Activated CD4-positive, alpha-beta T cell treated with anti-CD3 and anti-CD28 coated beads, Interleukin-2, Interleukin-4, amounts not matched to agents 100 ng/mL and 50 ng/mL, durations not matched to agents 16 hours and 8 hours (primary cell): ENCODE measurements at regions not wholly inside any gene's neighbourhood (a gene's known extent, or its start where the extent isn't known, plus 50 kb on each side); places are given as distances from the start of the nearest gene placed in this dataset.
"Not testable (repeated sequence)": the region's sequence is repeated elsewhere in the genome, so short reads cannot be mapped to it uniquely, and the experiment has no call there.

Experiments used
- DNase-seq: peaks from one replicate; pipeline ENCODE4 v3.0.0-alpha.2; 2020; ENCODE audit warnings: low spot score

DNA sequence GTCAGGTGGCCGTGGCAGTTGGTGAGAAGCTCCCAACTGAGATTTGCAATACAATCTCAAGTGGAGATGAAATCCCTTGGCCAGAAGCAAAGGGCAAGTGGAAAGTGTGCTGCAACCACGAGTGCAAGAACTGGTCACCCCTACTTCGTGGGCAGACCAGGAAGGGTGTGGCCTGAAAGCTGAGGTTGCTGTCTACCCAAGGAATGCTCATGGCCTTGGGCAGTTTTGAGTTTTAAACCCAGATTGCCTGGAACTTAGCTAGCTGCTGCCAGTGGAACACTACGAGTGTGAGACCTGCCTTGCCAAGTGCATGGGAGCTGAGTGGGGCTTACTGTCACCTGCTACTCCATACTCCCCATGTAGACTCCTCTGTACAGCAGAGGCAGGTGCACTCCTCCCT lies 113.3 kb upstream of the FAT3 start:
- DNase-seq, result no peak

DNA sequence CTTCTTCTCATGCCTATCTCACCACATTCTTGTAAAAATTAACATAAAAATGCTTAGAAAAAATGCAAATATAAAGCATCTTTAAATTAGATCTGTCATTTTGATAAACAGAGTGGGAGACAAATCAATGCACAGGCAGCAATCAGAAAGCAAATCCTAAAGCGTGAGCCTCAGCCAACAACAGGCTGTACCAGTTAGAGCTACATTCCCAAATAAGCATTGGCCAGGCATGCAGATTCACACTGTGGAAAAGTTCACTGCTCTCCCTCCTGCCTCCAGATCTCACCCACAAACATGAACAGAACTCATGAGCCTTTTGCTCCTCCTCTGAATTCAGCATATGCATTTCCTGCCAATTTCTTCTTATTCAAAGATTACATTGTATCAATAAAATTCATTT lies 115.2 kb upstream of the FAT3 start:
- no peak for DNase-seq

DNA sequence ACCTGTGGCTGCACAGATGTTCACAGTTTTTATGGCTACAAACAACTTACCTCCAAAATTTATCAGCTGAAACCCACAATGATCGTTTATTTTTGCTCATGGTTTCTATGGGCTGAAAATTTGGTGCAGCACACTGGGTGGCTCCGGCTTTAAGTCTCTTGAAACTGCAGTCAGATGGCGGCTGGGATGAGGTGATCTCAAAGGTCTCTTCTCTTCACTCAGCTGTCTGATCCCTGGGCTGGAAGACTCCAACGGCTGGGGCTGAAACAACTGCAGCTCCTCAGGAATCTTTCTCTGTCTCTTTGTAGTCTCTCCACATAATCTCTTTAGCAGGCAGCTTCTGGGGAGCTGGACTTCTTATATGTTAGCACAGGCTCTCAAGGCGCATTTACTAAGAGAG lies 117.3 kb upstream of the FAT3 start:
- DNase-seq, result no peak

DNA sequence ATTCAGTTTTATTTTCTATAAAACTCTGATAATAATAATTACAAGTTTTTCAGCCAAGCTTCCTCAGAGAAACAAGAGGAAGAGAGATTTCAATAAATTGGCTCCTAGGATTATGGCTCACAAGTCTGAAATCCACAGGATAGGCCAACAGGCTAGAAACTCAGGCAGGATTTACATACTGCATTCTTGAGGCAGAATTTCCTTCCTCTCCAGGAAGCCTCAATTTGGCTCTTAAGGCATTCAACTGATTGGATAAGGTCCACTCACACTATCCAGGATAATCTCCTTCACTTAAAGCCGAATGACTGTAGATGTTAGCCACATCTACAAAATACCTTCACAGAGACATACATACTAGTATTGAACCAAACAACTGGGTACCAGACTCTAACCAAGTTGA lies 120.3 kb upstream of the FAT3 start:
- no peak for DNase-seq

DNA sequence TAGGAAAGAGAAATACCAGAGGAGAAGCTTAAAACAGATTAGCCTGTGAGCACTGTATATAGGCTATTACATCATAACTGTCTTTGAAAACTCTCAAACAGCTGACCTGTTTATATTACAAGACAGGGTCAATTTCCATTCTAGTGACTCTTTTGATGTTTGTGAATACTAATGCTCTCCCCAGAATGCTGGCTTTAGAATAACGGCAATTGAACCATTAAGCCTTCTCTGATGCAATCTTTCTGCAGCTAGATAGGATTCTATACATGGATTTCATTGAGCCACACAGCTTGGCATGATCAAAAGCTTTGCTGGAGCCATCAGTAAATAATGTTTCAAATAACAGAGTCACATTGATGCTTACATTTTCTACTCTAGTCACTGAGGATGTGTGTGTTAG lies 122.7 kb upstream of the FAT3 start:
- DNase-seq, result no peak

DNA sequence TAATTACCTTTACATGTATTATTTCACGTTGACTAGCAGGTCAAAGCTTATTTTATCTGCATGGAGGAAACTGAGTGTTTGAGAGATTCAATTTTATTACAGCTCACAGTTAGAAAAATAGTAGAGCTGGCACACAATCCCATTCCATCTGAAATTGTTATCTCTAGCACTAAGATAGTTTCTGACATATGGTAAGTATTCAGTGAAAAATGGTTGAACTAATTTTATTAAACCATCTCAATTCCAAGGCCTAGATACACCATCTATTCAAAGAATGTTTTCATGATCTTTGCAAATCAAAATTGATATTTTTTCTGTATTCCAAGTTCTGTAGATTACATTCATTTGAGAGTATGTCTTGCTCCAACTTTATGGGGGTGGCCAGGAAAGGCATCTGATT lies 125.4 kb upstream of the FAT3 start:
- no peak for DNase-seq

DNA sequence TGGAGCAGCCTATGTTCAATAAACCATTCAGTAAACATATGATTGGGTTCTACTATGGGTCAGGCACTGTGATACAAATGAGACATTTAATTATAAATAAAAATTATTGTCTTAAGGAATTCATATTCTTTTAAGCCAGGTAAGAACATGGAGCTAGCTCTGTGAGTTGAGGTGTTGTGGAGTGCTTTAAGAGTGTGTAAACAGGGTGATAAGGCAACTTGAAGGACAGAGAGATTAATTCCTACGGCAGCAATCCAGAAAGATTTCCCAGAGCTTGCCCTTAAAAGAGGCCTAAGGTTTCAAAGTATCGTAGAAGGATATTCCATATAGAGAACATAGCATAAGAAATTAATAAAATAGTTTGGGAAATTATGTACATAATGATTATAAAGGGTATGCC lies 126.4 kb upstream of the FAT3 start:
- DNase-seq, result no peak

DNA sequence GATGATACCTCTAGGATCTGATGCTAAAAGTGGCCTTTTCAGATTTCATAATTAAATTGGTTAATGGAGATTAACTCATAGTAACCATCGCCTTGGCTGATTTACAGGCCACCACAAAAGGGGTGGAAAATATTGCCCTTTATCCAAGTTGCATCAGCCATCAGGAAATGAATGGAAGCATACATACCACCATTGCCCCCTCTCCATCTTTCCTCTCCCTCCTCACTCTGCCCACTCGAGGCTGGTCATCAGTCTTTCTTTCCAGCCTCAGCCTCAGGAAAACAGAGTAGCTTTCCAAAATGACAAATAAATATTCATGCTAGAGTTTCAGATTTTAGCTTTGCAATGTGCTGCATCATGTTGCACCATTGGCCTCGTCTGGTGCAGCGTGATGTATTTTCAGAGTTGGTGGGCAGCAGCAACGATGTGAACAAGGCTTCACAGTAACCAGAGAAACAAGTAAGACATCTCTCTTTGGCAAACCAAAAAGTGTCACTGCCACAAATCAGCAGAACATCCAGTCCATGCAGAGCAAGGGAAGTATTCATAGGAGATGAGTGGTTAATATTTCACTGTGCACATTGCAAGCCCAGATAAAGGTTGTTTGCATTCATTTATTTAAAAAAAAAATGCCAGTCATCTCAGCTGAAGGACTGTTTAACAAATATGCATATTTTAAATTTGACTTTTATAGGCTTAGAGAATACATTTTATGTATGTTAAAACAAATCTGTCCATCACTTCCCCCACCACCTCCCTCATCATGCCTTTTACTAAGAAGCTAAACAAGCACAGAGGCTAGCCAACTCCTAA lies 136.7 kb upstream of the FAT3 start:
- no peak for DNase-seq

DNA sequence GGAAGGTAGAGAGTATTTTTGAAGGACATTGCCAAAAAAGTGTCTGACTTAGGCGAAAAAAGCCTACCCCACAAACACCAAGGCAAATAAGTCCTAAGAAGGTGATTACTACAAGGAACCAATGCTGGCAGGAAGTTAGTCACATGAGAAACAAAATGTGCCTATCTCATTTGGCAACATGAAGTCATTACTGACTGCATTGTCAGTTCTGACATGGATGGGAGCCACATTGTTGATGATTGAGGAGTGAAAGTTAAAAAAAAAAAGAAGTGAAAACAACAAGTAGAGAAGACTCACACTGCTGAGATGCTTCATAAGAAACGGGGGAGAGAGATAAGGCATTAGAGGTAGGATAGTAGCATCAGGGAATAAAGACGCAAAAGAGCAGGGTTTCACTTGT lies 141.5 kb upstream of the FAT3 start:
- DNase-seq, result no peak

DNA sequence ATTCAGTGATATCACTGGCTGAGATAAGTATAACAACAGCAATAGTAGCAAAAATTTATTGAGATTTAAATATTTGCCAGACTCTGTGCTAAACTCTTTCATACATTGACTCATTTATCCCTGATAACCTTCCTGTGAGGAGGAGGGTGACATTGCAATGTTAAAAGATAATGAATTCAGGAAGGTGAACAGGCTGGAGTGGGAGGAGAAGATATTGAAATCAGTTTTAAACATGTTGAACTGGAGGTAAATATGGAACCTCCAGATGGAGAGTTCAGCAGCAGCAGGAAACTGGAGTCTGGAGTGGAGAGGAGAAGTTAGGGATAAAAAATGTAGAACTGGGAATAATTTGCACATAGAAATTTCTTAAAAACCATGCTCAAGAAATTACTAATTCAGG lies 142.0 kb upstream of the FAT3 start:
- DNase-seq, result no peak

DNA sequence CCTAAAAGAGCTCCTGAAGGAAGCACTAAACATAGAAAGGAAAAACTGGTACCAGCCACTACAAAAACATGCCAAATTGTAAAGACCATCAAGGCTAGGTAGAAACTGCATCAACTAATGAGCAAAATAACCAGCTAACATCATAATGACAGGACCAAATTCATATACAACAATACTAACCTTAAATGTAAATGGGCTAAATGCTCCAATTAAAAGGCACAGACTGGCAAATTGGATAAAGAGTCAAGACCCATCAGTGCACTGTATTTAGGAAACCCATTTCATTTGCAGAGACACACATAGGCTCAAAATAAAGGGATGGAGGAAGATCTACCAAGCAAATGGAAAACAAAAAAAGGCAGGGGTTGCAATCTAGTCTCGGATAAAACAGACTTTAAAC lies 150.1 kb upstream of the FAT3 start:
- not testable (repeated sequence) for DNase-seq

DNA sequence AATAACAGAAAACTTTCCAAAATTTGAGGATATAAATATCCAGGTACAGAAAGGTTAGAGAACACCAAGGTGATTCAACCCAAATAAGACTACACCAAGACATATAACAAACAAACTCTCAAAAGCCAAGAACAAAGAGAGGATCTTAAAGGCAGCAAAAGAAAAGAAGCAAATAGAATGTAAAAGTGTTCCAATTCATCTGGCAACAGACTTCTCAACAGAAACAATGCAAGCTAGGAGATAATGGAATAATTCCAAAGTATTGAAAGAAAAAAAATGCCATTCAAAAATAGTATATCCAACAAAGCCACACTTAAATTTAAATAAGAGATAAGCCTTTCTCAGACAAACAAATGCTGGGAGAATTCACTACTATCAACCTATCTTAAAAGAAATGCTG lies 153.0 kb upstream of the FAT3 start:
- no peak for DNase-seq

DNA sequence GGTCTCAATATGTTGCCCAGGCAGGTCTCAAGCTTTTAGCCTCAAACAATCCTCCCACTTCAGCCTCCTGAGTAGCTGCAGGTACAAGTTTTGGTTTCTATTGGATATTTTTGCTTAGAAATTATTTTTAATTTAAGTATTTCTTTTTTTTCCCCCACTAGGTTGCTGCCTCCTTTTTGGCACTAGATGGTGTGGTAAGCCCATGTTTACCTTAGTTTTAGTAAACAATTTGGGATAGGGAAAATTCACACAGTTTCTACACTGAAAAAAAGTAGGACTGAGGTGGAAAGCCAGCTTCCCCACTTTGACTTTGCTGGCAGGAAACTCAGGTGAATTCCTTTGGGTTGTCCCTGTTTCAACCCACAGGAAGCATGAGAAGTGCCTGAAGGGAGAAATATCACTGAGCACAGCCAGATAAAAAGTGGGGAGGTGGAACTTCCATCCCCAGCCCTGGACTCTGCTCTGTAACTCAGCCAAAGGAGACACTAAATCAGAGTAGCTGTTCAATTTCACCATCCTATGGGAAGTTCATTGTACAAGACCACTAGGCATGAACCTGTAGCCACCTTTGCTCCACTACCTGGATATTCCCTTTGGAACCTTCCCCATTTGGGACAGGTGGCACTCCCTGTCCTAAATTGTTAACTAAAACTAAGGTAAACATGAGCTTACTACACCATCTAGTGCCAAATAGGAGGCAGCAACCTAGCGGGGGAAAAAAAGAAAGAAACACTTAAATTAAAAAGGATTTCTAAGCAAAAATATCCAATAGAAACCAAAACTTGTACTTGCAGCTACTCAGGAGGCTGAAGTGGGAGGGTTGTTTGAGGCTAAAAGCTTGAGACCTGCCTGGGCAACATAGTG lies 154.4 kb upstream of the FAT3 start:
- no peak for DNase-seq

DNA sequence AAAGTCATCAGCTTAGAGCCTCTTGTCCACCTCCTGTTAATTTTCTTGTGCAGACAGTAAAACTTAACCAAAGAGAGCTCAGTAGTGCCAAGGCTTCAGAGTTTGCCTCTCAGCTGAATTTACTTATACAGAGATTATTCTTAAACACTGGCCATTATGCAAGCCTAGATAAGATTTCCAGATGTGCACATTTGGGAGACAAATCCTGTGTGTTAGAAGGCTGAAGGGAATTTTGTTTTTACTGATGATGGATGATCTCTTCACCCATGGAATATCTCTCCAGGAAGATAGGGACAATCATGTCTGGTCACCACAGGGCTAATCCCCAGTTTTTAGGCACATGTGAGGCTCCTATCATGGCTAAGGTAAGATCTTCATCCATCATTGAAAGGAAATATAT lies 157.6 kb upstream of the FAT3 start:
- no peak for DNase-seq

DNA sequence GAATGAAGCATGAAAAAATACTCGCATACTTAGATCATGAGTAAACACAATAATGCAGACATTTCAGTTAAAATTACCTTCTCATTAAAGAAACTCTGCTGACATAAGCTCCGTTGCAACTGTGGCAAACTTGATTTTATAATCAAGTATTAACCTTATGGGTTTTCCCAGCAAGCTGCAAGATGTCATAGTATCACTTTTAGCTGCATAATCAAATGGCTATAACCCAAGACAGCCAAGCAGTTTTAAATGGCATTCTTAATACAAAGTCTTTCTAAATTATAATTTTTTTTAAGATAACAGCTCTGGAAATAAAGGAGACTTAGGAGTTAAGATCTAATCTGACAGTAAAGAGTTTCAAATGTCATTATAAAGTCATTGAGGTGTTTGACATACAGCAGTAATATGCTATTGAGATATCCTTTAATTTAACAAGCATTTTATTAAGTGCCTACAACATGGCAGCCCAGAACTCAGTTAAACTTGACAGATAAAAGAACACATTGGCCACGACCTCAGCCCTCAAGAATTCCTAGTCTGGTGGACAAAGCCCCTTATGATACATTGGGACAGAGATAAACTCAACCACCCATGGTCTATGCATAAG lies 163.1 kb upstream of the FAT3 start:
- DNase-seq, result no peak

DNA sequence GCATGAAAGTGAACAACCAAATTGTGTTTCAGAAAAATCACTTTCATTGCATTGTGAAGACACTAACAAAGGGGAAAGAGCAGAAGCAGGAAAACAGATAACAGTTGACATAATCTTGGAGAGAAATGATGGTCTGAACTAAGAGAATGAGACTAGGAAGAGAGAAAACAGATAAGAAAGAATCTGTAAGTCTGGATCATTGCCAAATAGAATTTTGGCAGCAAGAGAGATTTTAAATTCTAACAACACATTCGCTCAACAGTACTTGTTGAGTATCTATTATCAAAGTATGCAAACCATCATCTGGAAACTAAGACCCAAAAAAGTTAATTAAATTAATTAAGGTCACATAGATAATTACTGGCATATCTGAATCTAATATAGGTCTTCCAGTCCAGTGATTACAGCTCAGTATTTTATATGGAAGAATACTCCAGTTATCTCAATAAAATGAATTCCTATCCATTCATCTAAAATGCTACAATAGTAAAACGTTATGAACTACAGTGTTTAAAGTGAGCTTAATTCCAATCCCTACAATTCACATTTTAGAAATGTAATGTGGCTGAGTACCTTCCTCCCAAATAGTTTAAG lies 166.7 kb upstream of the FAT3 start:
- DNase-seq, result no peak

DNA sequence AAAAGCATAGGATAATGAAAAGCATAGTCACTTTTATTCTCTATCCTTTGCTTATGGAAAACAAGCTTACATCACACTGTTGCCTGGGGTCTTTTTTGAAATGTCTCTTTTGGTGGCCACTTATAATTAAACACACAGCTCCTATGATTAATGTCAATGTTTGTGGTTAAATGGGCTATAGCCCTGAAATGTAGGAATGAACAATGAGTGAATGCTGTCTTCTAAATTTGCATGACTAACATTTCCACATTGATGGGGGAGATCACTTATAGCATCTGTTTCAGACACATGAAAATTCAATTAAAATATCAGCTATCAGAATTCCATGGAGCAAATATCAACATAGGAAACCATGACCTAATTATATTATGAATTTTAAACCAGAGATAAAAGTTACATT lies 171.4 kb upstream of the FAT3 start:
- no peak for DNase-seq

DNA sequence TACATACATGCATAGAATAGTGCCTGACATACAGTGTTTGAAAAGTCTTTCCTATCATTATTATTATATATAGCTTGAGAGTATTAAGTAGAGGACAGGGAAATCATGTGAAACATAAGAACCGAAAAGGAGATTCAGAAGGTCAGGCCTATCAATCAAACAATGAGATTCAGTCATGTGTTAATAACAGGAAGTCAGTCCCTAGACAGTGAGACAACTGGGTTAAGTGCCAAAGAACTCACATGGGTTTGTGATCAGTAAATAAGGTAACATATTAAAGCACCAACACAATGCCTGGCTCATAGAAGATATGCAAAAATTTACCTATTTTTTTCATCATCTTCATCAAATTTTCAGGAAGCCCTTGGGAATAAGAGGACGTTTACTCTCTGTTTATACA lies 174.3 kb upstream of the FAT3 start:
- no peak for DNase-seq

DNA sequence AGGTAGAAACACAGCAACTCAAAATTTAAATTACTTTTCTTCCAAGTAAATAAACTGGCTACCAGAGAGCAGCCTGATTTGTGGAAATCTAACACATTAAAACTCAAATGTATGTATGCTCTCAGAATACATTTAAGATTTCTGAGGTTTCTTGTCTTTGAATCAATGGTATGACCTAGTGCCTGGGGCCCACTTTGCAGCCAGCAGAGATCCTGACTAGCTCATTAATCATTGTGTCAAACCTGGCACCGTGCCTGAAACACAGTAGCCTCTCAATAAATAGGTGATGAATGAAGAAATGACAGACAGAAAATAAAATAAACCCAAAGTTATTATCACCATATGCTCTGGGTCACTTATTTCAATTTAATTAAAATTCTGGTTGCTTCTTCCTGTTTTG lies 176.2 kb upstream of the FAT3 start:
- no peak for DNase-seq

DNA sequence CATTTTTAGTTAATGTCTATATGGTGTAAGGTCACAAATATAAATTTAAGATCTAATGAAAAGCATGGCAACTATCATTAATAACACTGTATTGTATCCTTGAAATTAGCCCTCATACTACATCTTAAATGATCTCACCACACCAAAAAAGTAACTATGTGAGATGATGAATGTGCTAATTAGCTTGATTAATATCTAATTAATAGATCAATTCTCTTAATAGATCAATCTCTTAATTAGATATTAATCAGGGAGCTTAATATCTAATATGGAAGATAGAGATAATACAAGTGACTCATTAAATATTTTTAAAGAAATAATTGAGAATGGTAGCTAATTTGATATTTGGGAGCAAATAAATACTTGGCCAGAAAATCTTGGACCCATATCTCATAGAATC lies 178.5 kb upstream of the FAT3 start:
- DNase-seq, result no peak

DNA sequence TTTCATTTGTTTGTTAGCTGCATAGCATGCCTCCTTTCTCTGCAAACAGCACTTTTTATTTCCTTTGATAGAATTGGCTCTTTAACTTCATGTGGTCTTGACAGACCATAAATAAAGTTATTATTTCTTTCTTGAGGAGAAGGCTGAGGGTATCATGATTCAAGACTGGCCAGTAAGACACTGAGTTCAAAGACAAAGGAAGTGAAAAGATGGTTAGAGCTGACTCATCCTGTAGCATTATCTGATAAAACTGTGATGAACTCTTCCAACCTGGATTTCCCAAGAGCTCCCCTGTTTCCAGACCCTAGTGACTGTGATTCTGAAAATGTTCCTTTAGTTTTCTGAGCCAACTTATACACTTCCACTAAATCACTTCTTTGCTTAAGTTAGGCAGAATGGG lies 179.3 kb upstream of the FAT3 start:
- no peak for DNase-seq

DNA sequence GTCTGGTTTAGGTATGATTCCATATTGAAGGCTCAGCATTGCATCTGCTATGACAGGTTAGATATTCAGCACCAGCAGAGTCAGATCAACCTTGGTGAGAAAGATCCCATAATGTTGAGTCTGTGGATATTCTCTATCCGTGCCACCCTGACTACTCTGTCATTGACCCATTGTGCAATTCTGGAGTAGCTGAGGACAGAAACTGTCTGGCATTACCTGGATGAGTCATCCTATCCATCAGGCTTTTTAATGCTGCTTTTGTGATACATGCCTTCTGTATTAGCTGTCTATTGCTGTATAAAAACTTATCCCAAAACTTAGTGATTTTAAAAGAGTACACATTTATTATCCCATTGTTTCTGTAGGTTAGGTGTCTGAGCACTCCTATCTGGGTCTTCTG lies 189.1 kb upstream of the FAT3 start:
- no peak for DNase-seq

DNA sequence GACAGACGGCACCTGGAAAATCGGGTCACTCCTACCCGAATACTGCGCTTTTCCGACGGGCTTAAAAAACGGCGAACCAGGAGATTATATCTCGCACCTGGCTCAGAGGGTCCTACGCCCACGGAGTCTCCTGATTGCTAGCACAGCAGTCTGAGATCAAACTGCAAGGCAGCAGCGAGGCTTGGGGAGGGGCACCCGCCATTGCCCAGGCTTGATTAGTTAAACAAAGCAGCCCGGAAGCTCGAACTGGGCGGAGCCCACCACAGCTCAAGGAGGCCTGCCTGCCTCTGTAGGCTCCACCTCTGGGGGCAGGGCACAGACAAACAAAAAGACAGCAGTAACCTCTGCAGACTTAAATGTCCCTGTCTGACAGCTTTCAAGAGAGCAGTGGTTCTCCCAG lies 197.5 kb upstream of the FAT3 start:
- DNase-seq, result not testable (repeated sequence)
